Suppressor macrophage (primary cell): ENCODE measurements at regions not wholly inside any gene's neighbourhood (a gene's known extent, or its start where the extent isn't known, plus 50 kb on each side); places are given as distances from the start of the nearest gene placed in this dataset.
A peak's percentile ranks its signal among the peaks of the same experiment; 100 is the strongest.

Experiments used
- DNase-seq, 4 experiments: peaks; one replicate each; pipeline ENCODE4 v3.0.0-alpha.2; 2020 to 2022

- no peak for DNase-seq
Measured at GRCh38 chr13:33372251-33372919, 86.8 kb upstream of the STARD13 start.

- no peak for DNase-seq
Measured at GRCh38 chr13:33373624-33374023, 88.1 kb upstream of the STARD13 start.

GRCh38 chr13:33375421-33375820, 89.9 kb upstream of the STARD13 start:
- peak in 2 of 4 experiments; percentile 18 to 40 for DNase-seq

- no peak for DNase-seq
Measured at GRCh38 chr13:33376212-33376611, 90.7 kb upstream of the STARD13 start.

- no peak for DNase-seq
Measured at GRCh38 chr13:33377411-33377810, 91.9 kb upstream of the STARD13 start.

GRCh38 chr13:33377825-33378224, 92.3 kb upstream of the STARD13 start:
- DNase-seq, result no peak

GRCh38 chr13:33379608-33380007, 94.1 kb upstream of the STARD13 start:
- no peak for DNase-seq

- no peak for DNase-seq
Measured at GRCh38 chr13:33380487-33381079, 95.0 kb upstream of the STARD13 start.

- no peak for DNase-seq
Measured at GRCh38 chr13:33381180-33381579, 95.6 kb upstream of the STARD13 start.

GRCh38 chr13:33381906-33382305, 96.4 kb upstream of the STARD13 start:
- no peak for DNase-seq

GRCh38 chr13:33383724-33384577, 98.4 kb upstream of the STARD13 start:
- no peak for DNase-seq

GRCh38 chr13:33388286-33388998, 102.9 kb upstream of the STARD13 start:
- DNase-seq, result peak in 3 of 4 experiments; percentile 13 to 30 (median 25)

GRCh38 chr13:33392794-33393405, 107.3 kb upstream of the STARD13 start:
- DNase-seq, result no peak

GRCh38 chr13:33394294-33394932, 108.9 kb upstream of the STARD13 start:
- DNase-seq, result no peak

- no peak for DNase-seq
Measured at GRCh38 chr13:33401238-33401637, 115.7 kb upstream of the STARD13 start.

GRCh38 chr13:33402975-33403374, 117.4 kb upstream of the STARD13 start:
- DNase-seq, result no peak

GRCh38 chr13:33403807-33404362, 118.3 kb upstream of the STARD13 start:
- DNase-seq, result no peak

- no peak for DNase-seq
Measured at GRCh38 chr13:33405371-33405770, 119.8 kb upstream of the STARD13 start.

GRCh38 chr13:33409673-33410510, 124.3 kb upstream of the STARD13 start:
- peak in 2 of 4 experiments; percentile 2 to 31 for DNase-seq

- DNase-seq, result no peak
Measured at GRCh38 chr13:33410619-33411018, 125.1 kb upstream of the STARD13 start.

GRCh38 chr13:33411312-33411711, 125.8 kb upstream of the STARD13 start:
- DNase-seq, result no peak
